A549 (cell line): ENCODE measurements at regions not wholly inside any gene's neighbourhood (a gene's known extent, or its start where the extent isn't known, plus 50 kb on each side); places are given as distances from the start of the nearest gene placed in this dataset.

Experiments
- ATAC-seq, 2 experiments: fragments of 200-7000 bp in 1 of 2; fragments of >200 bp in 1 of 2; cut with Nextera tagmentation in 1 of 2; cut with Tn5 transposase in 1 of 2; 3 replicates each; pipeline versions ENCODE4 v1.8.0 to v1.9.1; 2018 to 2020; ENCODE audit warnings: mild to moderate bottlenecking in 1 of 2, moderate library complexity in 1 of 2
- CTCF ChIA-PET: fragments of 300-600 bp; sonication (Branson Sonifier 250); formaldehyde crosslinking; extraction: SDS; loops from one replicate; lab custom pipeline; 2021; ENCODE audit warnings: antibody characterized with exemption, inconsistent platforms; lab: Yijun Ruan, JAX
- POLR2A ChIA-PET: fragments of 350-600 bp; formaldehyde crosslinking; extraction: SDS; loops from one replicate; lab custom pipeline; 2021; ENCODE audit warnings: antibody characterized with exemption, inconsistent platforms; lab: Yijun Ruan, JAX
- DNase-seq, 2 experiments: peaks; one replicate each; pipeline versions ENCODE4 v3.0.0 to v3.0.0-alpha.2; 2011 to 2016; ENCODE audit warnings: low read depth in 1 of 2, low spot score in 1 of 2
- FAIRE-seq: peaks from 2 replicates; lab custom pipeline; 2011; peaks lifted over from hg19 to GRCh38; lab: Jason Lieb, UNC
- H3K27ac ChIP-seq, 2 experiments: fragments of >200 bp; sonication (Bioruptor Twin); formaldehyde crosslinking; 3 replicates each; pipeline ENCODE4 v1.5.1; 2016 to 2017
- H3K4me1 ChIP-seq: fragments of >200 bp; sonication (Bioruptor Twin); formaldehyde crosslinking; 3 replicates; pipeline ENCODE4 v1.6.1; 2016
- H3K4me2 ChIP-seq: fragments of >200 bp; sonication (Bioruptor Twin); formaldehyde crosslinking; 3 replicates; pipeline ENCODE4 v1.6.1; 2016
- H3K4me3 ChIP-seq: fragments of >200 bp; sonication (Bioruptor Twin); formaldehyde crosslinking; 3 replicates; pipeline ENCODE4 v1.5.1; 2016
- H3K9me3 ChIP-seq: fragments of >200 bp; sonication (Bioruptor Twin); formaldehyde crosslinking; 3 replicates; pipeline ENCODE4 v1.6.1; 2016
- ATOH8 ChIP-seq: fragments of 250-450 bp; sonication (Bioruptor Pico); IDR thresholded peaks from 2 replicates; pipeline ENCODE4 v1.5.0; 2020; ENCODE audit warnings: low read depth, mild to moderate bottlenecking, moderate library complexity
- BHLHE40 ChIP-seq: IDR thresholded peaks from 2 replicates; pipeline ENCODE4 v1.6.1; 2012; ENCODE audit warnings: low read depth, low read length, inconsistent platforms
- CBX8 ChIP-seq: fragments of 200-600 bp; sonication (generic); IDR thresholded peaks from 2 replicates; pipeline ENCODE4 v1.6.1; 2016
- CEBPB ChIP-seq, 2 experiments: fragments of >200 bp in 1 of 2; sonication (Bioruptor Twin) in 1 of 2; formaldehyde crosslinking in 1 of 2; IDR thresholded peaks; 2 replicates each; pipeline ENCODE4 v1.6.1; 2012 to 2016
- E2F6 ChIP-seq: IDR thresholded peaks from 2 replicates; pipeline ENCODE4 v1.6.1; 2012; ENCODE audit warnings: low read depth, borderline replicate concordance
- EHF ChIP-seq: fragments of 250-450 bp; sonication (Bioruptor Pico); IDR thresholded peaks from 2 replicates; pipeline ENCODE4 v1.5.0; 2020; ENCODE audit warnings: mild to moderate bottlenecking
- EHMT2 ChIP-seq: fragments of 200-600 bp; sonication (generic); IDR thresholded peaks from 2 replicates; pipeline ENCODE4 v1.6.1; 2016; ENCODE audit warnings: antibody characterized with exemption, low read depth, mild to moderate bottlenecking, moderate library complexity
- ELK1 ChIP-seq: fragments of 150-350 bp; IDR thresholded peaks from 2 replicates; pipeline ENCODE4 v1.6.1; 2014; ENCODE audit warnings: low read depth, mild to moderate bottlenecking, low read length
- ESRRA ChIP-seq: fragments of 150-350 bp; IDR thresholded peaks from 2 replicates; pipeline ENCODE4 v1.6.1; 2014; ENCODE audit warnings: mild to moderate bottlenecking, low read length, borderline replicate concordance
- FOSB ChIP-seq: fragments of 250-450 bp; sonication (Bioruptor Pico); IDR thresholded peaks from 2 replicates; pipeline ENCODE4 v1.5.0; 2020; ENCODE audit warnings: mild to moderate bottlenecking, moderate library complexity
- FOXS1 ChIP-seq: fragments of 250-450 bp; sonication (Bioruptor Pico); IDR thresholded peaks from 2 replicates; pipeline ENCODE4 v1.5.0; 2020; ENCODE audit warnings: mild to moderate bottlenecking, moderate library complexity
- HDAC2 ChIP-seq: fragments of 200-600 bp; sonication (generic); IDR thresholded peaks from 2 replicates; pipeline ENCODE4 v1.6.1; 2016
- HES2 ChIP-seq: fragments of >200 bp; sonication (Bioruptor Twin); formaldehyde crosslinking; IDR thresholded peaks from 2 replicates; pipeline ENCODE4 v1.6.1; 2016
- HMGXB4 ChIP-seq: fragments of 250-450 bp; sonication (Bioruptor Pico); IDR thresholded peaks from 2 replicates; pipeline ENCODE4 v1.5.0; 2021; ENCODE audit warnings: mild to moderate bottlenecking, moderate library complexity, borderline replicate concordance
- HOXB13 ChIP-seq: fragments of 250-450 bp; sonication (Bioruptor Pico); IDR thresholded peaks from 2 replicates; pipeline ENCODE4 v1.5.0; 2020; ENCODE audit warnings: low read depth, mild to moderate bottlenecking, moderate library complexity
- HOXB5 ChIP-seq: fragments of 250-450 bp; sonication (Bioruptor Pico); IDR thresholded peaks from 2 replicates; pipeline ENCODE4 v1.5.0; 2020; ENCODE audit warnings: mild to moderate bottlenecking, moderate library complexity
- JUN ChIP-seq, 2 experiments: fragments of >200 bp; sonication (Bioruptor Twin); formaldehyde crosslinking; IDR thresholded peaks; 2 replicates in 1 of 2; 3 replicates in 1 of 2; pipeline ENCODE4 v1.6.1; 2016 to 2017
- MAFK ChIP-seq: fragments of 450-650 bp; IDR thresholded peaks from 2 replicates; pipeline ENCODE4 v1.6.1; 2014; ENCODE audit not compliant: partially characterized antibody
- MAX ChIP-seq: IDR thresholded peaks from 2 replicates; pipeline ENCODE4 v1.6.1; 2012
- NFE2L2 ChIP-seq: fragments of 150-350 bp; conservative IDR thresholded peaks from 2 replicates; pipeline ENCODE4 v1.6.1; 2014; ENCODE audit warnings: low read length
- PHF8 ChIP-seq: fragments of 200-600 bp; sonication (generic); IDR thresholded peaks from 2 replicates; pipeline ENCODE4 v1.6.1; 2016; ENCODE audit warnings: low read depth, mild to moderate bottlenecking, antibody characterized with exemption, moderate library complexity, borderline replicate concordance
- POLR2A ChIP-seq: IDR thresholded peaks from 2 replicates; pipeline ENCODE4 v1.6.1; 2012; ENCODE audit warnings: mild to moderate bottlenecking, low read length
- RAD21 ChIP-seq, 2 experiments: fragments of >200 bp in 1 of 2; sonication (Bioruptor Twin) in 1 of 2; formaldehyde crosslinking in 1 of 2; IDR thresholded peaks in 1 of 2; conservative IDR thresholded peaks in 1 of 2; 2 replicates in 1 of 2; 3 replicates in 1 of 2; pipeline ENCODE4 v1.6.1; 2012 to 2018; ENCODE audit warnings: inconsistent platforms in 1 of 2
- RNF2 ChIP-seq: fragments of 200-600 bp; sonication (generic); IDR thresholded peaks from 2 replicates; pipeline ENCODE4 v1.6.1; 2016; ENCODE audit warnings: low read depth, mild to moderate bottlenecking, antibody characterized with exemption, moderate library complexity, borderline replicate concordance
- SREBF2 ChIP-seq: fragments of 450-650 bp; IDR thresholded peaks from 2 replicates; pipeline ENCODE4 v1.6.1; 2014; ENCODE audit warnings: mild to moderate bottlenecking, moderate library complexity
- TFCP2L1 ChIP-seq: fragments of 250-450 bp; sonication (Bioruptor Pico); IDR thresholded peaks from 2 replicates; pipeline ENCODE4 v1.5.0; 2021; ENCODE audit warnings: mild to moderate bottlenecking
- TP53 ChIP-seq: fragments of 250-450 bp; sonication (Bioruptor Pico); IDR thresholded peaks from 2 replicates; pipeline ENCODE4 v1.5.0; 2021; ENCODE audit warnings: mild to moderate bottlenecking, moderate library complexity
- USF2 ChIP-seq: fragments of 450-650 bp; IDR thresholded peaks from 2 replicates; pipeline ENCODE4 v1.6.1; 2014; ENCODE audit warnings: antibody characterized with exemption
- ZC3H11A ChIP-seq: fragments of 450-650 bp; IDR thresholded peaks from 2 replicates; pipeline ENCODE4 v1.6.1; 2014; ENCODE audit warnings: antibody characterized with exemption, mild to moderate bottlenecking
- ZFP36 ChIP-seq: fragments of 450-650 bp; IDR thresholded peaks from 2 replicates; pipeline ENCODE4 v1.6.1; 2014; ENCODE audit warnings: borderline replicate concordance; ENCODE audit not compliant: partially characterized antibody
- WGBS: methylation state at CpG from one replicate; pipeline ENCODE4 v1.1.6; 2017; ENCODE audit errors: missing lambda C conversion rate; 5-methylcytosine and 5-hydroxymethylcytosine counted together

GRCh38 chr13:112169941-112170822, 103.2 kb downstream of the SOX1 start:
- H3K9me3 ChIP-seq, result no peaks in the 10 kb centered on the region; the same call in 2 of the 3 replicates
- FAIRE-seq, result no peak
- no peak for TF ChIP-seq PHF8
- TF ChIP-seq USF2, result no peak
- TF ChIP-seq HOXB13, result no peak
- TF ChIP-seq E2F6, result no peak
- TF ChIP-seq ATOH8 (CRISPR knock-in tag), result no peak
- no peak for TF ChIP-seq SREBF2
- TF ChIP-seq FOXS1 (CRISPR knock-in tag), result no peak
- TF ChIP-seq JUN (IDR thresholded peaks at IDR 0.05), result no peak
- TF ChIP-seq HOXB5, result no peak
- TF ChIP-seq BHLHE40, result no peak
- TF ChIP-seq ZC3H11A, result no peak
- TF ChIP-seq POLR2A, result no peak
- no peak for TF ChIP-seq EHF (CRISPR knock-in tag)
- TF ChIP-seq CBX8, result no peak
- TF ChIP-seq HMGXB4 (CRISPR knock-in tag), result no peak
- TF ChIP-seq FOSB (CRISPR knock-in tag), result no peak
- TF ChIP-seq TP53 (CRISPR knock-in tag), result no peak
- TF ChIP-seq HDAC2, result no peak
- no peak for TF ChIP-seq NFE2L2
- TF ChIP-seq RAD21 (conservative IDR thresholded peaks at IDR 0.05 in 1 of 2, IDR thresholded peaks at IDR 0.05 in 1 of 2), result no peak
- TF ChIP-seq, all 56 proteins: peak for 0
- Histone ChIP-seq H3K4me2 (no peak overlapping the region), H3K4me1 (no peaks in the 10 kb centered on the region), H3K27ac (no peak overlapping the region), H3K4me3 (no peak overlapping the region)
- no peak for ATAC-seq
- ChIA-PET CTCF (no interaction called here), POLR2A (no interaction called here)
- 31% methylated on average over 12 of the region's 17 CpGs for WGBS
- DNase-seq, result no peak

- Histone ChIP-seq H3K27ac (no peak overlapping the region), H3K4me1 (no peaks in the 10 kb centered on the region), H3K4me3 (no peak overlapping the region), H3K9me3 (no peaks in the 10 kb centered on the region; the same call in 2 of the 3 replicates), H3K4me2 (no peak overlapping the region)
- ChIA-PET CTCF (no interaction called here), POLR2A (no interaction called here)
- ATAC-seq (no peak), DNase-seq (no peak), FAIRE-seq (no peak)
- WGBS, result 60% methylated on average over 1 of the region's 15 CpGs
- TF ChIP-seq ELK1 (no peak), HES2 (no peak), EHMT2 (no peak), SREBF2 (no peak), TFCP2L1 (no peak), MAX (no peak), FOXS1 (CRISPR knock-in tag) (no peak), CEBPB (IDR thresholded peaks at IDR 0.05) (no peak), MAFK (no peak), PHF8 (no peak), ATOH8 (CRISPR knock-in tag) (no peak), CBX8 (no peak), ZFP36 (no peak), JUN (IDR thresholded peaks at IDR 0.05) (no peak), FOSB (CRISPR knock-in tag) (no peak), ESRRA (no peak), RNF2 (no peak)
These were observed 104.0 kb downstream of the SOX1 start for GRCh38 chr13:112170823-112171569.
